Amygdala (tissue), 56 donors: ENCODE measurements at regions not wholly inside any gene's neighbourhood (a gene's known extent, or its start where the extent isn't known, plus 50 kb on each side); places are given as distances from the start of the nearest gene placed in this dataset.

Experiments used
- DNase-seq, 56 donors: peaks; one replicate each; lab custom pipeline; 2025; lab: John Stamatoyannopoulos, UW

DNA sequence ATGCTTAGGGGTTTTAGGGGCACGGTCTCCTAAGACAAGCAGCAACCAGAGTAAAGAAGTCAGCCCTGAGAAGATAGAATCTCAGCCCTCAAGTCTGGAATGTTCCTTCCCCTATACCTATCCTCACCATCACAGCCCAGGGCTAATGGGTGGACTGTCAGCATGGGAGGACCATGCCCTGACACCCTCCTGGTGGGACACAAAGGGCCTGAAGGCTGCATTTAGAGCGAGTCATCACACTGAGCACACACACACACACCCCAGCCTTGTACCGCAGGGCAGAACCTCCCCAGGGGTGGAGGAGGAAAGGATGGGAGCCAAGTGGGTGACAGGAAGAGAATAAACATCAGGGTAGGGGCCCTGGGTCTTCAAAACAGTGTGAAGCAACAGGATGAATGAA lies 174.8 kb upstream of the SERP2 start:
- no peak for DNase-seq

DNA sequence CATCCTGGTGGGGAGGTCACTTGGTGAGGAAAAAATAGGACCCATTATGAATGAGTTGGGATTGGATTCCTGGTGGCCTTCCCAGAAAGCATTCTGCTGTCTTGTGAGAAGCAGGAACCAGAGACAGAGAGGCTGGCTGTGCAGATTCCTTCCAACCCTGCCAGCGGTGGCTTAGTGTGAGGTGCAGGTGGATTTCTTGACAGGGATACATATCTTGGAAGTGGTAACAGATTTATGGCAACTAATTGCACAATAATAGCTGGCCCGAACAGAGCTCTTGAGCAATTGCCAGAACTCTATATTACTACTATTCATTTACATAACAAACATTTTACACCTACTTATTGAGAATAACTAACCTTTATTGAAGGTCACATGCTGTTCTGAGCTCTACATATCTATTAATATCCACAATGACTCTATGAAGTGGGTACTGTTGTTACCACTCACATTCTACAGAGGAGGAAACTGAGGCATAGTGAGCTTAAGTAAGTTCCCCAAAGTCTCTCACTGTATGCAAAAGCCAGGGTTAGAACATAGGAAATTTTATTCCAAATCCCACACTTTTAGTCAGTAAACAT lies 173.9 kb upstream of the SERP2 start:
- DNase-seq: no peak

DNA sequence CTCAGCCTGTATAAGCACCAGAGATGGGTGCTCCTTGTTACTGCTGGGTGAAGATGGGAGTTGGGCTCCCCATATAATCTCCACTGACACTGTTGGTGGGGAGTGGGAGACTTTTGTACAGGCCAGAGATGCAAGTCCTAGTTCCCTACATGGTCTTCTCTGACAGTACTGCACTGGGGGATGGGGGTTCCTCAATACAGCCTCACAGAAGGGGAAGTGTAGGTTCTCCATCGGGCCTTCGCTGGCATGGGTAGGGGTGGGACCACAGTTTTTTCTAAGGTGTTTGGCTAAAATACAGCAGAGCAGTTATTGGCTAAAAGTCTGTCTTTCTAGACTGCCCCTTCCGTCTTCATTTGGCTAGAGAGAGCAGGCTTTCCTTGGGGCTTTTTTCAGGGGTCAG lies 167.2 kb upstream of the SERP2 start:
- DNase-seq: no peak

DNA sequence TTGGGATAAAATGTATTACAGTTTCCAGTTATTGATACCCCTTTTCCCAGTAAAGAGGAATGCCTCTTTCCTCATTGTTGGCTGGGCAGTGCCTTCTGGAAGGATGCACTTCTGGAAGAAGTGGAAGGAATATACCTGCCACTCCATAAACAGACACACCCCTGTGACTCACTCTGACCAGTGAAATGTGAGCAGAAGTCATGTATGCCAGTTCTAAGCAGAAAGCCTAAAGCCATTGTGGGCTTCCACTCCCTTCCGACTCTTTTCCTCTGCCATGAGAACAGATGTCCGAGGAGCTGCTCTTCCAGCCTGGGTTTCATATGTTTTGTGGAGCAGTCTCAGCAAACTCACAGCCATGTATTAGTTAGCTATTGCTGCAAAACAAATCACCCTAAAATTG lies 166.1 kb upstream of the SERP2 start:
- DNase-seq: no peak

GRCh38 chr13:44210525-44210924 lies 163.1 kb upstream of the SERP2 start:
- no peak for DNase-seq

DNA sequence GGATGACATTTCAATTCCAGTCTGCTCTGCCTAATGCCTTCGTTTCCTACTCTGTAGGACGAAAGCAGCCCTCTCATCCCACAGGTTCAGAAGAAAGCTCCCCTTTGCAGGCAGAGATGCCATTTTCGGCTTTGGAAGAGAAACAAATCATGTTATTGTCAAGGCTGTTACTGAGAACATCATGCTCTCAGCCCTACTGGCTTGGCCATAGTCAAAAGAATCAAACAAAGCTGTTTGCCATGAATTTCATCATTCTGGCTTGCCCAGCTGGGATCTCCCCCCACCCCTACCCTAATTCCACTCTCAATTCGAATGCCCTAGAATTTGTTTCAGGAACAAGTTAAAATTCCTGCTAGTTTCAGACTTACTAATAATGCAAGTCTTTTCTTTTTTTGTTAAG lies 162.3 kb upstream of the SERP2 start:
- DNase-seq: peak in 46 of 56 donors; percentile 10 to 87 (median 51)

- DNase-seq: peak in 6 of 56 donors; percentile 36 to 61 (median 46)
Observed at GRCh38 chr13:44211704-44212346, 161.8 kb upstream of the SERP2 start.

- no peak for DNase-seq
Observed at GRCh38 chr13:44212633-44213396, 160.8 kb upstream of the SERP2 start.

DNA sequence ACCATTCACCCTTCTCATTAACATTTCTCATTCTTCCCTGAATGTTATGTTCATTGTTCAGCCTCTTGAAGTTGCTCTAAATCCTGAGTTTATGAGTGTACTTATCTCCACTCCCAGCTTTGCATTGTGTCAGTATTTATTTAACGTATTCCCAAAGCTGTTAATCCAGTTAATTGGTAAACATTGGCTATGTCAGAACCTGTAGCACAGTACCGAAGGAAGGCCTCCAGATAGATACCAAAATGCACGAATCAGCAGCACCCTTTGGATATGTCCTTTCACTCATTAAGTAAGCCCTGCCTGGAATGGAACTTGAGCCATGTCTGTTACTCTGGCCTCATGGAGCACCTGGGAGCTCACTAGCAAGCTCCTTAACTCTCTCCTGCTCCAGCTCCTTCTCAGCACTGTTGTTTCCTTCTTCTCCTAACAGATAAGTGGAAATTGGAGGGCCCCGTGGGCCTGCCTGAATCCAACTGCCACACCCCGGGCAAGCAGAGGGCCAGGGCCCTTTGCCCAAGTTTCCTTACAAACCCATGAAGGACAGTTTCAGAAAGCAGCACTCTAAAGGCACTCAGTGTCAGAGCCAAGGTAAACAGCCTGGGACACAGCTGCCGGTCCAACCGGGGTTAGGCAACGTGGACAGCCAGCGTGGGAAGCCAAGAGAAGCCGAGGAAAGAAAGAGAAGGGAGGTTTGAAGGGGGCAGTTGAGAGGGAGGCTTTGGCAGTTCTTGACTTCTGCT lies 155.0 kb upstream of the SERP2 start:
- peak in 17 of 56 donors; percentile 8 to 46 (median 37) for DNase-seq

DNA sequence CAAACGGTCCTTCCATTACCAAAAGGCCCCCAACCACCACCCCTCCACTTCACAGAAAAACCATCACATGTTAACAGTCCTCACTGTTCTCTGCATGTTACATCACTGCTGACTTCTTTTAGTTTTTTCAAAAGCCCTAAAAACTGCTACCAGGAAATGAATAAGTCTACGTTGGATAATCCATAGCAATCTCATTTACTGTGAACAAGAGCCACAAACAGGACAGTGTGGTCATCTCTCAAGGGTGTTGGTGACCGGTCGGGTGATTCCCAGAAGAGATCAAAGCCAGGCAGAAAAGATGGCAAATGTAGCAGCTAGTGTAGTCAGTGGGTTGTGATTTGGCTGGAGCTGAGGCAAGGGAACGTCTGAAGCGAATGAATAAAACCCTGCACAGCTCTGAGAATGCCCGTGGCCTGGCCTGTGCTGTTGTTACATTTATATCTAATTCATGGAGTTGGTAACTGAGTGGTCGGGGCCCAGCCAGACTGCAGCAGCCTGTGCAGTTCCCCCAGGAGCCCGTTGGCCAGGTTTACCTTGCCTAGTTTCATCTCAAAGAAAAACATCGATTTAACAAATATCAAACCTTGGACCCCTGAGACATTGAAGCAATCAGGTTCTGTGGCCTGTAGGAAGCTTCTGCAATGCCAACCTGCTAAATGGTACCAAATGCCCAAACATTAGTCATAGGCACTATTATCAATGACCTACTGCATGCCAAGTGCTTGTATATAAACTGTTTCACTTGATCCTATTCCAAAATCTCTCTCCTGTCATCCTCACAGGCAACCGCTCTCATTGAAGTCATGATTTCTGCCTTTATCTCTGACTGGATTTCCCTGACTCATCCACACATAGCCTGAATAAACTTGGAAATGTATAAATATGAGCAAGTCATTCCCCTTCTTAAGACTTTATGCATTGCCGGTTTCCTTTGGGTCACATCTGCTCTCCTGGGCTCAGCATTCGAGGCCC lies 153.8 kb upstream of the SERP2 start:
- DNase-seq: no peak

GRCh38 chr13:44220948-44221347 lies 152.7 kb upstream of the SERP2 start:
- no peak for DNase-seq

DNA sequence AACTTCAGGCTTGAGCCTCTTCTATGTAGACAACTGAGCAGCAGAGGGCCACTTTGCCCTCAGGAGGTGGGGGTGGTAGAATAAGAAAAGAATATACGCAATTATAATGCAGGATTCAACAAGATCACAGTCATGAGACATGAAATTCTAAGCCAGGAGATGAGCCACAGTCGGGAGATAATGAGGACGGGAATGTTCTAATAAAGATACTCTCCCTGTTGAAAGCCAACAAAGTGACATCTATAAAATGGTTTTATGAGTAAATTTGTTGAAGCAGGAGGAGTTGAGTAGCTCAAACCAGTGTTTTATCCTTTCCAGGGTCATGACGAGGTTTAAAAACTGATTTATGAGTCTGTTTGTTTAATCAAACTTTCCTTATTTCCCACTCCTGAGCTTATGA lies 152.0 kb upstream of the SERP2 start:
- no peak for DNase-seq

- DNase-seq: no peak
Observed at GRCh38 chr13:44223770-44224444, 149.7 kb upstream of the SERP2 start.

- no peak for DNase-seq
Observed at GRCh38 chr13:44224450-44225149, 149.0 kb upstream of the SERP2 start.

GRCh38 chr13:44229371-44230030 lies 144.1 kb upstream of the SERP2 start:
- no peak for DNase-seq

- DNase-seq: no peak
Observed at GRCh38 chr13:44230071-44230470, 143.6 kb upstream of the SERP2 start.

DNA sequence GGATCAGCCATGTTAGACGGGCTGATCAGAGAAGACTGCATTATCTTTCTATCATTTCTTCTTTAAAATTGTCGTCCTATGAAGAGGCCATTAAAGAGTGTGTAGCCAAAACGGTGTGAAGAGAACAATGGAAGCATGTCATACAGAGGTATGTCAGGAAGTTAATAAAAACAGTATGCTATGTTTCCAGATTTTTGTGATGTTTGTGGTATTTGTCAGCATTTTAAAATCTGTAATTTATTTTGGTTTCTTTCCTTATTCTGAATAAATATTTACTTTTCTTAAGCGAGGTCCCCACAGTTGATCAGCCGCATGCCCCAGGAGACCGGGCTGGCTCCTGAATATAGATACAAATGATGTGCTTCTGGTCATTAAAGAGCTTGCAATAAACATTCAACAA lies 142.9 kb upstream of the SERP2 start:
- no peak for DNase-seq
